ENCODE measurements at regions not wholly inside any gene's neighbourhood (a gene's known extent, or its start where the extent isn't known, plus 50 kb on each side); places are given as distances from the start of the nearest gene placed in this dataset.

DNA sequence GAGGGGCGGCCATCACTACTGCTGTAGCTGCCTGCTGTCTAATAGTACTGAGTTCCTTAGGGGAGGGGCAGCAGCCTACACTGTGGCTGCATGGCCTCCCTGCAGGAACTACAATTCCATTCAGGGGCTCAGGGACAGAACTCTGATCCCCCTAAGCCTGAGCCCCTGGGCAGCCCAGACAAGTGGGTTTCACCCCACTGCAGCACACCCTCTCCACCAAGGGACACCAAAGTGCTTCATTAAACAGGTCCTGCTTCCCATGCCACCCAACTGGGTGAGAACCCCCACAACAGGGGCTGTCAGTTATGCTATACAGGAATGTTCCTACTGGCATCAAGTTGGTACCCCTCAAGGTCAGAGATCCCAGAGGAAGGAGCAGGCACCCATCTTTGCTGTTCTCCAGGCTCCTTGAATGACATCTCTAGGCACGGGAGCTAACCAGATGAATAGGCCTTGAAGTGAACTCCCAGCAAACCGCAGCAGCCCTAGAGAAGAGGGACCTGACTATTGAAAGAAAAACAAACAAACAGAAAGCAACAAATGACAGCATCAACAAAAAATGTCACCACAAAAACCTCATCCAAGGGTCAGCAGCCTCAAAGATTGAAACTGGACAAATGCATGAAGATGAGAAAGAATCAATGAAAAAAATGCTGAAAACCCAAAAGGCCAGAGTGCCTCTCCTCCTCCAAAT is 437.4 kb downstream of the NUF2 start:
- DNase-seq = no peak

DNA sequence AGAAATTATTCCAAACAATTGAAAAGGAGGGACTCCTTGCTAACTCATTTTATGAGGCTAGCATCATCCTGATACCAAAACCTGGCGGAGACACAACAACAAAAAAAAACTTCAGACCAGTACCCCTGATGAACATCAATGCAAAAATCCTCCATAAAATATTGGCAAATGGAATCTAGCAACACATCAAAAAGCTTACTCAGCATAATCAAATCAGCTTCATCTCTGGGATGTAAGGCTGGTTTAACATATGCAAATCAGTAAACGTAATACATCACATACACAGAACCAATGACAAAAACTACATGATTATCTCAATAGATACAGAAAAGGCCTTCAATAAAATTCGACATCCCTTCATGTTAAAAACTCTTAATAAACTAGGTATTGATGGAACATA is 440.1 kb downstream of the NUF2 start:
- DNase-seq = no peak

DNA sequence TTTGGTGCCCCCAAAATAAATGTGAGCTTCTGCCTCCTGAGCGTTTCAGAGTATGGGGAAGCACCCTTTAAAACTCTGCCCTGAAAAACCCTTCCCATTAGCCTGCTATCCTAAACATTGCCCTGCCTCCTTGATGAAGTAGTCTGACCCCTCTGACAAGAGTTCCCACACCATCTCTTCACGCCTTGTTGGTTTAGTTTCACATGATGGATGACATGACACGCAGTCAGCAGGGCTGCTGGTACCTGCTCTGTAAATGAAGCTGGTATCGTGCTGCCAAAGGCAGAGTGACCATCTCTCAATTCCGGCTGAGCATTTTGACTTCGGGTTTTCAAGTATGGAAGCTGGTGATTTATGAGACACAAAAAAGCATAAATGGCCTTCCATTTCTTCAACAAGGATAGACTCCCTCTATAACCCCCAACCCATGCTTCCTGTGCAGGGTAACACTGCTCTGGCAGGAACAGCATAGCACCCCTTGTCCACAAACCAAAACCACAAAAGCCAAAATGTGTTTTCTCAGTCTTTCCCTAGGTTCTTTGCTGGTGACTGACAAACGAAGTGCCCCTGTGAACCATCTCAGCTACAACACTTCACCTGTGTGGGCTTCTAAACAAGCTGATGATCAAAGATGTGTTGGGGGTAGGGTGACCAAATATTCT is 444.6 kb downstream of the NUF2 start:
- DNase-seq = no peak

DNA sequence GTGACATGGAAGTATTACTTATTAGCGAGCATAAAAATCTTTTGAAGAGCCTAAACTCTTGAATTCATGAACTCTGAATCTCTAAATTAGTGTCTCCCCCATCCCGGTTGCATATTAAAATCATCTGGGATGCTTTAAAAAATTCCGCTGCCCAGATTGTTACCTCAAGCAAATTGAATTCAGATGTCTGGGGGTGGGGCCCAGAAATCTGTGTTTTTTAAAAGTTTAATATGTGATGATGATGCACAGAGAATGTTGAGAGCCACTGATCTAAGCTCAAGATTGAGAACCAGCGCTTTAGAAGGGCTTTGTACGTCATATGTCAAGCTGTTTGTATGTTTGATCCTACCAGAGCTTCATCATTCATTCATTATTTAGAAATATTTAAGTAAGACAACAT is 446.8 kb downstream of the NUF2 start:
- DNase-seq = no peak

DNA sequence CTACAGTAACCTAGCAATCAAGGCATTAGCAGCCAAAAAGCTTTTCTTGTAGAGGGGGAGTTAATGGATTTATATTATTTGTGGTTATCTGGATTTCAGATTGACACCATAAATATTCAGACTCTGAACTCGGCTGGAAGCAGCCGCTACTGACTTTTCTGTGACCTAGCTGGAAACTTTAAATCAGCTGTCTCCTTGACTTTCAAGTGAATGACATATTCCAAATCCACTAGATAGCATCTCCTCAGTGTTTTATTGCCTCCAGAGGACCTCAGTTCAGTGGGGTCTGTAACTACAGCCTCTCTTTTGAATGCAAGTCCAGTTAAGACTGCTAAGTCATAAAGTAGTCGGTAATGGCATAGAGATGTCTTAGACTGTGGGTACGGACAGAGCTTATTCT is 448.5 kb downstream of the NUF2 start:
- no peak for DNase-seq

DNA sequence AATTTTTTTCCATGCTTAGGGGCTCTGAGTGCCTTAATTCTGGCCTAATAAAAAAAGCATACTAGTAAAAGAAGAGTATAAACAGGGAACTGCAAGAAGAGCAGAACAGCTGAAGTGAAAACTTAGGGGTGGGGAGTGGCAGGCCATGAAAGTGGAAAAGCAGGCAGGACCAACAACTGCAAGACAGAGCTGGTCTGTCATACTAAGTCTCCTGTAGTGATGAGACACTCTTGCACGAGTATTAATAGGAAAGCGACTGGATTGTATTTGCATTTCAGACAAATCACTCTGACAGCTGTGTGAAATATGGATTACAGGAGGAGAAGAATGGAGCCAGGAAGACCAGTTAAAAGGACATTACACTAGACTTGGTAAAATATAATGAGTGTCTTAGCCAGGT is 449.9 kb downstream of the NUF2 start:
- DNase-seq = no peak

DNA sequence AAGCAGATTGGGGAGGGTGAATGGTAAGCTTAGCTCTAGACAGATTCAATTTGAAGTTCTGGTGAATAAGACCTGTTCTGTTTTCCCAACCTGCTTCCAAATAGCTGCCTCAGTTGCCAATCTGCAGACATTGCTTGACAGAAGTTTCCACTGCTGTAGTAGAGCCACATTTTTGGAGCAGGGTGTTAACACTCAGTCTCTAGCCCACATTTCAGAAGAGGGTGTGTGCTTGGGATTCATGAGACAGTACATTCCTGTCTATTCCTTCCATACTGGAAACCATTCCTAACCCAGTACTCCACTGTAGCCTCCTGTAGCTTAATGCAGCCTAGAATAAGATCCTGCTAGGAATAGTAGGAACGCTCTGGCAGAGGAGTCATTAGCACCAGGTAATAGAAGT is 450.5 kb downstream of the NUF2 start:
- DNase-seq = no peak

DNA sequence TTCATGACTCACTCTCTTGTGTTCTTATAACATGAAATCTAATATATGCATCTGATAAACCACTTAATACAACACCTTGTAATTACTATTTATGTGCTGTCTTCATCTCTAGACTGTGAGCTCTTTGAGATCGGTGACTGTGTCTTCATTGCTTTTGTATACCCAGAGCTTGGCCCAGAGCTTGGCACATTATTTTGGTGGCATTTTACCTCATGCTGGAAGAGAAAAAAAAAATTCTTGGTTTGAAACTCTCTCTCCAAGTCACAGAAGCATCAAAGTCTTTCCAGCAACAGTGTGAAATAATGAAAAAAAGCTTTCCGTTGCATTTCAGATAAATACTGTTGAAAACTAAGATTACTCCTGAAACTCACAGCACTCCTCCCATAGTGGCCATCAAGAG is 451.6 kb downstream of the NUF2 start:
- no peak for DNase-seq

DNA sequence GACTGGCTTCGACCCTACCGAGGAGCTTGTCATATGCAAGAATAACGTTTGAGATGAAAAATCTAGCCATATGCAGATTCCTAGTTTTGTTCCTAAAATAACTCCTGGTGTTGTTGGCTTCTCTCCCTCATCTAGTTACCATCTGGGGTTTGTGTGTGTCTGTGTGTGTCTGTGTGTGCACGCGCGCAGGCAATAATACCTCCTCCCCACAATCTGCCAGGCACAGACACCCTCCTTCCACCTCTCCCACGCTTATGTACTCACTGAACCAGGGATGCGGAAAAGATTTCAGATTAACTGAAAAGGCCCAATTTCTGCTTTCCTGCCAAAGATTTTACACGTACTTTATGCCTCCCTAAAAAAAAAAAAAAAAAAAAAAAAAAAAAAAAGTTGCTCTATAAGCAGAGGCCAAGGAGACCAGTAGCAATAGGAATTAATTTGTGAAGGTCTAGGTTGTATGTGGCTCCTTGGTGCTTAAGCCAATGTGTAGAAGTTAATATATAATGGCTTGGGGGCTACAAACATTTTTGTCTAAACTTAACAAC is 452.7 kb downstream of the NUF2 start:
- DNase-seq = peak; percentile 90

DNA sequence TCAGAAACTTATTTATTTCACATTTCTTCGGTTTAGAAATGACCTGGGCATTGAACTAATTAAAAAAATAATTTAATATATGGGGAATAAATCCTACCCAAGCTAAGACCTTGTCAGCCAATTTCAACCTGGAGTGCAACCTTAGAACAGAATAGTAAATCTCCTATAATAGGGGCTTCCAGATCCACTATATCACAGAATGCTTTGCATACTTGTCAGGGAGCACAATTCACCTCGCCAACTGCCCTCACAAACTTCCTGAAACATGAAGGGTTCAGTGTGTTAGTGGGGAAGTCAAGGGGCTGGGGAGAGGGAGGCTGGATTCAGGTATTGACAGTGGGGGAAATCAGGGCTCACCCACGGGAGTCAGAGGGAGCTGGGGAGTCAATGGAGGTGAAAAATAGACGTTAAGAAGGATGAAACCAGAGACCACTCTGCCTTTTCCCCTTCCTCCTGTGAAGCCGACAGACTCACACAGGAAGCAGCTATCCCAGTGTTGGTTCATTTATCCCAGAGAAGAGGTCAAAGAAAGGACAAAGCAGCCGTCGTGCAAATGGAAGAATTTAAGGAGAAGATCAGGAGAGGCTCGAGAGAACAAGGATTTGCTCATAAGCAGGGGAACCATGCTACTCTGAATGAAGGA is 453.3 kb downstream of the NUF2 start:
- DNase-seq = no peak

DNA sequence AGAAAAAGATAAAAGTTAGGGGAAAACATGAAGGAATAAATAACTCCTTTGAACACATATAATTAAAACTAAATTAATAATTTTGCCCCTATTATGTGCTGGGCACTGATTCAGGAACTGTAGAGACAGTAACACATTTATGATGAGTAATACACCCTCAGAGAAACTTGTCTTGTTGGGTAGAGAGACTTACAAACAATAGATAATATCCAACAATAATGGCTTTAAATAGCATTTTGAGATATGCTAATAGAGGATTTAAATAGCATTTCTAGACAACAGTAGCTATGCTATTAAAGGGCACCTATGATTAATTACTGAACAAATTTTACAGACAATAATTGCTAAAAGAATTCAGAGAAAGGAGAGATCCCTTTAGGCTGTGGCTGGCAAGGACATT is 455.5 kb downstream of the NUF2 start:
- no peak for DNase-seq

DNA sequence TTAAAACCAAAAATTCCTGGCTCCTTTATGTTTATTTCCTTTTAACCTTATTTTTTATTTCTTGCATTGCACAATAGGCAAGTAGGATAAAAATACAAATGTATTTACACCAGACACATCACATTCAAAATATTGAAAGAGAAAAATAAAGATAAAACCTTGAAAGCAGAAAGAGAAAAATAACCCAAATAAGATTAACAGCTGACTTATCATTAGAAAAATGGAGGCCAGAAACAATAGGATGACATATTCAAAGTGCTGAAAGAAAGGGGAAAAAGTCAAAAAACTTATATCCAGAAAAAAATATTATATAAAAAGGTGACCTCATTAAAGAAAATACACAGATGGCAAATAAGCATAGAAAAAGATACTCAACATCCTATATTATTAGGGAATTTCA is 459.4 kb downstream of the NUF2 start:
- DNase-seq = no peak

DNA sequence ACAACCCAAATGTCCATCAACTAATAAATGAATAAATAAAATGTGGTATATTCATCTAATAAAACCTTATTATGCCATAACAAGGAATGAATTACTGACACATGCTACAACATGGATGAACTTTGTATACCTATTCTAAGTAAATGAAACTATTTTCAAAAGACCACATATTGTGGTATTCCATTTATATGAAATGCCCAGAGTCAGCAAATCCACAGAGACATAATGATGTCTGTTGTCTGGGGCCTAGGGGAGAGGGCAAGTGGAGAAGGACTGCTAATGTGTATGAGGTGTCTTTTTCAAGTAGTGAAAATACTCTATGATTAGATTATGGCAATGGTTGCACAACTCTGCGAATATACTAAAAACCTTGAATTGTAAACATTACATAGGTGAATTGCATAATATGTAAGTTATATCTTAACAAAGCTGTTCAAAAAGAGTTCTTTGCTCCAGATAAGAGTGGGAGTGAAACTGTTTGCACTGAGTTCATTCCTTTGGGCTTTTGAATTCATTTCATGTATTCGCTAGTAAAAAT is 464.2 kb downstream of the NUF2 start:
- no peak for DNase-seq

DNA sequence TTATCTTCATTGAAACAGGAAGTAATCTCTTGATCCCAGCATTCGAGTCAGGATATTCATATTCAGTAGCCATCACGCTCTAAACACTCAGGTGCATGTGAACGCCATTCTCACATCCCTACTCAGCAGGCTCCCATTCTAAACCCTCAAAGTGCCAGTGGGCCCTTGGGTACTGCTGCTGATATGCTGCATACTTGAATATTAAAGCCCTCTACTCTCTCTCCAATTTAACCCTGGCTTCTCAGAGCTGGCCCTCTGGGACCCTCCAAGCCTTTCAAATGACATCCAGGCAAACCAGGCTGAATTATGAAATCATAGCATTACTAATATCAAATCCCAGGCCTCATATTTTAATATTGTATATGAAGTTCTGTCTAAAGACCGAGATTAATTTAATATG is 468.2 kb downstream of the NUF2 start:
- DNase-seq = no peak

DNA sequence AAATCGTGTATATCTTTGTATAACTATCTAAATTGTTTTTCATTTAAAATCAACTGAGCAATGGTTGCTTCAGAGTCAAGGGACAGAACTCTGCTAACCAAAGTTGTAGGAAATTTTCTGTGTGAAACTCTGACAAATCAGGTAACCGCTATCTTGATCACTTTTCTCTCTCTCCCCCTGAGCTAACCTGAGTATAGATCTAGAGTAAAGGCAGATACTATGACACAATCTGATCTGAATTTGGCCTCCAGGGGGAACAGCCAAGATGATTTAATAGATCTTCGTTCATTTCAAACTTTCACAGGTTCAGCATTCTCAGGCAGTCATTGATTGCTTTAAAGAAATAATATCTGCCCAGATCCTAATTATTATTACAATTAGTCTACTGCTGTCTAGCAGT is 472.8 kb downstream of the NUF2 start:
- DNase-seq = no peak

DNA sequence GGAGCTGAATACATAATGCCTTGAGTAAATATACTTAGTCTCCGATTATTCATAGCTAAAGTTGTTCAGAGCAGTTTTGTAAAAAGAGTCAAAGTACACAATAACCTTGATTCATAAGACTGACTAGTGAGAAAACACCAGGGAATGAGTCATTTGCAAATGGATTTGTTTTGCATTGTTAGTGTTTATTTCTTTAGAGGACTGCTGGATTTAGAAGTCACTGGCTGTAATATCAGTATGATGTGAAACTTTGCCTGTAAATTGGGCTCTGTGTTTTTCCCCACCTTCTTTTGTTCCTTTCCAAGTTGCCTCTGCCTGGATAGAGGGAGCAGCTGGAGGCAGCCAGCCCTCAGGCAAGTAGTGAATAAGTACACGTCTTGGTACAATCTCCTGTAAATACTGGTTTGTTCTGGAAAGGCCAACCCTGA is 474.7 kb downstream of the NUF2 start:
- DNase-seq = no peak

DNA sequence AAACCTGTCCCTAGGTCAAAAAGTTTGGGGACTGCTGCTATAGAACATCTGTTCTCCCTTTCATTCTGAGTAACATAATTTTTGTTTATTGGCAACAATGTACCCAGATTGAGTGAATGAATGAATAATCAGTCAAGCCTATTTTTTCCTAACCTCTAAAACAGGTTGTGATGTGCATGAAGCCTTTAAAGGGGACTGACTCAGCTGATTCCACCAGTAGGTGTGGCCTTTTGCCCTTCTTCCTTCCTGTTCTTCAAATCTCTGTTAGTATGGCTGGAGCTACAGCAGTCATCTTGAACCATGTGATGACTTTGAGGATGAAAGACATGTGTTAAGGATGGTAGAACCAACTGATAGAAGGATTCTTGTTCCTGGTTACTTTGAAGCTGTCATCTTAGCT is 476.1 kb downstream of the NUF2 start:
- DNase-seq = no peak

DNA sequence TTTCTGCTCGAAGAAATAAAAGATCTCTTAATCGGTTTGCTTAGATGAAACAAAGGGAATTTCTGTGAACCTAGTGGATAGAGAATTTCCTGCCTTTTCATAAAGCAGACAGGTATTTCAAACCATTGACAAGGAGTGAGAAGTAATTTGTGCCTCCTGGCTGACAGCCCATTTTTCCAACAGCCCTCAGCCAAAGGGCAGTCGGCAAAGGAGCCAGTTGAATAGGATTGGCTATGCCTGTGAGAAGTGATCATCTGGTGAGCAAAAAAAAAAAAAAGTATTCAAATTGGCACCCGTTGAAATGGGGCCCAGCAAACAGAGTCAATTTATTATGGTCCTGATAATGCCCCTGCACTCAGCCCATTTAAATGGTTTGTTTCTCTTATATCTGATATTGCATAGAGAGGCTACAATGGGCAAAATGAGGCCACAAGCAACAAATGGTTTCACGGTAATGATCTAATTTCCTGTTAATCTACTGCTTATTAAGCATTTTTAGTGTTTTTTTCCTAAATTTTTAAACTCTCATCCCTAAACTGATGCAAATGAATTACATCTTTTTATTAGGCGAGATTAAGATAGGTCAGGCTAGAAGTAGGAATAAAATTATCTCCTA is 477.5 kb downstream of the NUF2 start:
- DNase-seq = no peak

DNA sequence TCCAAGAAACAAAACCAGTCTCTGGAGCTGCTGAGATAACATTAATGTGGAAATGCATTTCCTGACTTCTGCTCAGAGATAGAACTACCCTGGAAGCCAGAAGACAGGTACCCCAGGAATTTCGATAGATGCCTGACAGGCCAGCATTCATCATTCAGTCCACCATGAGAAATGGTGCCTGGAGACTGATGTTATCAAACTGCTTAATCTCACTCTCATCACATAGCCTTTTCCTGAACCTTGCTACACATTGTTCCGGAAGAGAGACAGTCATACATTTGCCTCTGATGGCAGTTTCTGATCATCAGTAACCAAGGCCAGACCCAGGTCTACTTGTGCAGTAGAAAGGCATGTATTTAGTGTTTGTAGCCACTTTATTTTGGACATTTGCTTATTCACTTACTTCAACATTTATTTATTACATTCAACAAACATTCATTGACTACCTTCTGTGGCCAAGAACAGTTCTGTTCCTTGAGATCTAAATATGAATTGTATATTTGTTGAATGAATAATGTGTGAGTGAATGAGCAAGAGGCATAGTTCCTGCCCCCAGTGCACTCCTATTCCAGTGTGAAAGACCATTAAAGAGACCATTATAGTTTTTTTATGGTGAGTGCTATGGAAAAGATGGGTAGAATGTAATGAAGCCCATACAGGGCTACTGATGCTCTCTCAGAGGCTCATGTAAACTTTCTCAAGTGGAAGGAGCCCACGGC is 485.7 kb downstream of the NUF2 start:
- DNase-seq = no peak

DNA sequence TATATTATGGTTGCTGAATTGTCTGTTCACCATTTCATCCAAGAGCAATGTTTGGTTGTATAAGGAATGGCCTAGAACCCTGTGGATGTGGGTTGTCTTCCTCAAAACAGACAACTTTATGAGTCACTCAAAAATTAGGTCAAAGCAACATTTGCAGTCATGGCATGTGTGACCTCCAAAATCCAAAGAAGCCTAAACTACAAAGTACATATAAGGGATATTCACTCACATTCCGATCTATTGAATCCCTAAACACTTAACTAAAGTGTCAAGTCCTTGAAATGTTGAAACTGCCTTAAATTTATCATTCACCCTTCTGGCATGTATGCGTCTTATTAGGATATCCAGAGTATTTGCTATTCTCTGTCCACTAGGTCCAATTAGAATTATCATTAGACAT is 491.5 kb downstream of the NUF2 start:
- no peak for DNase-seq

DNA sequence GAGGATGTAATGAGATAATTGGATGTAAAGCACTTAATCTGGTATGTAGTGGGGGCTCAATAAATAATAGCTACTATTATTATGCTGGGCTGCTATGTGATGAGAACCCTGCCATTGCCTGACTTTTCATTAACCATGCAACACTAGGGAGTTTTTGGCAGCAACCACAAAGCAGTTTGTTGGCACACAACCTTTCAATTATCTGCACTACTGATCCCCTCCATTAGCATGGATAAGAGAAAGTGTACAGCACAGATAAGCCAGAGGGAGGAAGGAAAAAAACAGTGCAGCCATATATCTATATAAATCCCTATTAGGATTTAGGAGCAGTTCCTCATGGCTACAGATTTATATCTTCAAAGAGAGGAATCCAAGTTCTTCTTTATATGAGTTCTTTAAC is 498.5 kb downstream of the NUF2 start:
- peak; percentile 61 for DNase-seq

DNA sequence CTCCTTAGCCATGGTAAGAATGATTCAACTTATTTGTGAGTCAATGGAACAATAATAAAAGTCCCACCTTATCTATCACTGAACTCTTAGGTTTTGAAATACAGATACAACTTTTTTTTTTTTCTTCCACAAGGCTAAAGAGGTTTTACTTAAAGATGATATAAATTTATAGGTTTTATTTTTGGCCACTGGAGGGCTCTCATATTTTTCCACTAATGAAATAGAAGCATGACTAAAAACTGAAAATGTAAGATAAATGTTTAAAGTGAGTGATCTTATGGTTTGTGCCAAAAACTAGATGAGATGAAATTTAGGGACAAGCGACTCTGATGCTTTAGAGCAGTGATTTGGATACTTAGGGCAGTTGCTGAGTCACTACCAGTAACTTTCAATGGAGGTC is 499.0 kb downstream of the NUF2 start:
- DNase-seq = peak; percentile 7

DNA sequence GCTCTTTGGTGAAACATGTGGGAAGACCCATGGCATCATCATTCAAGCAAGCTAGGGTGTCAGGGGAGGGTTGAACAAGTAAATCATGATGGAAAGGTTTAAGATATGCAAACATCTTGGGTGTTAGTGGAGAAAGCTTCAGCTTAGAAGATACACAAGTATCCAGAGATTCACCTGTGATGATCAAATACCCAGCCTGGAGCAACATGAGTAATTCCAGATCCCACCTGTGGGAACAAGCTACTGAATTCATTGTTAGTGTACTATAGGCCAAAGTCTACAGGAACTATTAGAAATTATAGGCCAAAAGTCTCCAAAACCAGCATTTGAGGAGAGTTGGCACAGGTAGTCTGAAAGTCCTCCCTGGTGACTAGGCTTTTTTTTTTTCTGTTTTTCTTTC is 499.9 kb downstream of the NUF2 start:
- no peak for DNase-seq

Data from NCI-H1694 (cell line).